Vagina (tissue), 2 donors: ENCODE measurements at regions not wholly inside any gene's neighbourhood (a gene's known extent, or its start where the extent isn't known, plus 50 kb on each side); places are given as distances from the start of the nearest gene placed in this dataset.
"Not testable (repeated sequence)": the region's sequence is repeated elsewhere in the genome, so short reads cannot be mapped to it uniquely, and the experiment has no call there.

ENCODE experiments used
- DNase-seq, 2 donors: peaks; one replicate each; pipeline ENCODE4 v3.0.0-alpha.2; 2017; ENCODE audit errors: extremely low spot score in 2 of 2
- H3K27ac ChIP-seq: fragments of 200-600 bp; sonication (generic); one replicate; pipeline ENCODE4 v1.5.1; 2019
- H3K27me3 ChIP-seq: fragments of 200-600 bp; sonication (generic); one replicate; pipeline ENCODE4 v1.5.1; 2019
- H3K36me3 ChIP-seq, 2 donors: fragments of 200-600 bp; sonication (generic); one replicate each; pipeline ENCODE4 v1.5.1; 2017 to 2019
- H3K4me1 ChIP-seq: fragments of 200-600 bp; sonication (generic); one replicate; pipeline ENCODE4 v1.5.1; 2019
- H3K4me3 ChIP-seq, 2 donors: fragments of 200-600 bp; sonication (generic); 1 replicate in 1 of 2; 2 replicates in 1 of 2; pipeline ENCODE4 v1.5.1; 2016 to 2019
- H3K9me3 ChIP-seq: fragments of 200-600 bp; sonication (generic); one replicate; pipeline ENCODE4 v1.5.1; 2019
- CTCF ChIP-seq, 3 experiments: fragments of 450-650 bp in 2 of 3; fragments of 200-600 bp in 1 of 3; sonication (generic) in 1 of 3; IDR thresholded peaks; one replicate each; pipeline ENCODE4 v1.5.1; 2017 to 2019; ENCODE audit warnings: antibody characterized with exemption in 3 of 3, mild to moderate bottlenecking in 2 of 3, moderate library complexity in 2 of 3
- POLR2A ChIP-seq, 2 donors: fragments of 450-650 bp; IDR thresholded peaks; one replicate each; pipeline ENCODE4 v1.6.1; 2017; ENCODE audit warnings: antibody characterized with exemption in 2 of 2, mild to moderate bottlenecking in 2 of 2, moderate library complexity in 2 of 2
- POLR2AphosphoS5 ChIP-seq, 2 donors: sonication (generic); formaldehyde crosslinking; IDR thresholded peaks; one replicate each; pipeline ENCODE4 v1.9.0; 2017; ENCODE audit warnings: antibody characterized with exemption in 2 of 2, mild to moderate bottlenecking in 2 of 2, low read depth in 1 of 2; ENCODE audit not compliant: insufficient read depth in 1 of 2
- intact Hi-C: fragments of 100-400 bp; cut with DNase I; formaldehyde crosslinking; loops from one replicate; pipeline ENCODE4 v1.15.1; 2023

DNA sequence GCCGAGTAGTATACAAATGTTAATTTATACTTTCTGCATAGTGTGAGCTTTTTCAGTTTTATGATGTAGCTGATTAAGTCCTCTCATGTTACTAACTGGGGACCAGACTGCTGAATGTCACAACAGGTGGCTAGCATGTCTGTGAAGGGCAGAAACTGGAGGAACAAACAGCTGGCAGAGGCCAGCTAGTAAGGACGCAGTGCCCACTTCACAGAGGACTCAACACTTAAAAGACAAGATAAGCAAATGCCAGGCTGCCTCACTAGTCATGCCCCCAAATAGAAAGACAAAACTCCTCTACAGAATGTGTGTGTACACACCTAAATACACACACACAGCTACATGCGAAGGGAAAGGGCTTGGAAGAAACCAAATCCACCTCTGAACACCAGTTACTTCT, 73.8 kb upstream of the ZNF678 start:
- intact Hi-C loops = no loop called here
- H3K36me3 ChIP-seq = no peaks in the 10 kb centered on the region
- no peak overlapping the region for H3K27ac ChIP-seq
- H3K4me3 ChIP-seq = no peak overlapping the region
- DNase-seq = no peak
- TF ChIP-seq CTCF (IDR thresholded peaks at IDR 0.05) = no peak
- no peaks in the 10 kb centered on the region for H3K27me3 ChIP-seq
- no peaks in the 10 kb centered on the region for H3K9me3 ChIP-seq
- no peaks in the 10 kb centered on the region for H3K4me1 ChIP-seq

DNA sequence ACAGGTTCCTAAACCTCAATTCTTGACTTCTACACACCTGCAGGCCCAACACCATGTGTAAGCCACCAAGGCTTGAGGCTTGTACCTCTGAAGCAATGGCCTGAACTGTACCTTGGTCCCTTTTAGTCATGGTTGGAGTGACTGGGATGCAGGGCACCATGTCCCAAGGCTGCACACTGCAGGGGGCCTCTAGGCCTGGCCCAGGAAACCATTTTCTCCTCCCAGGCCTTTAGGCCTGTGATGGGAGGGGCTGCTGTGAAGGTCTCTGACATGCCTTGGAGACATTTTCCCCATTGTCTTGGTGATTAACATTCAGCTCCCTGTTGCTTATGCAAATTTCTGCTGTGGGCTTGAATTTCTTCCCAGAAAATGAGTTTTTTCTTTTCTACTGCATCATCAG, 75.8 kb upstream of the ZNF678 start:
- no peak for DNase-seq
- Histone ChIP-seq H3K4me1 (no peaks in the 10 kb centered on the region), H3K27me3 (no peaks in the 10 kb centered on the region), H3K36me3 (no peaks in the 10 kb centered on the region), H3K9me3 (no peaks in the 10 kb centered on the region), H3K4me3 (no peak overlapping the region), H3K27ac (no peak overlapping the region)
- intact Hi-C loops = no loop called here
- TF ChIP-seq CTCF (IDR thresholded peaks at IDR 0.05) = no peak

GRCh38 chr1:227486559-227486958, 76.8 kb upstream of the ZNF678 start:
- H3K27me3 ChIP-seq = no peaks in the 10 kb centered on the region
- H3K36me3 ChIP-seq = no peaks in the 10 kb centered on the region
- no peaks in the 10 kb centered on the region for H3K9me3 ChIP-seq
- H3K4me1 ChIP-seq = no peaks in the 10 kb centered on the region
- intact Hi-C loops = no loop called here
- H3K4me3 ChIP-seq = no peak overlapping the region
- no peak for TF ChIP-seq POLR2AphosphoS5 (IDR thresholded peaks at IDR 0.05; ENCODE audit: insufficient read depth in 1 of 2, low read depth in 1 of 2)
- TF ChIP-seq CTCF (IDR thresholded peaks at IDR 0.05) = no peak
- no peak for TF ChIP-seq POLR2A (IDR thresholded peaks at IDR 0.05)
- DNase-seq = no peak
- H3K27ac ChIP-seq = no peak overlapping the region

- intact Hi-C loops = no loop called here
- TF ChIP-seq POLR2AphosphoS5 (IDR thresholded peaks at IDR 0.05; ENCODE audit: insufficient read depth in 1 of 2, low read depth in 1 of 2) (no peak), CTCF (IDR thresholded peaks at IDR 0.05) (no peak), POLR2A (IDR thresholded peaks at IDR 0.05) (no peak)
- H3K27me3 ChIP-seq = no peaks in the 10 kb centered on the region
Measured at GRCh38 chr1:227482023-227482299, 81.4 kb upstream of the ZNF678 start.

DNA sequence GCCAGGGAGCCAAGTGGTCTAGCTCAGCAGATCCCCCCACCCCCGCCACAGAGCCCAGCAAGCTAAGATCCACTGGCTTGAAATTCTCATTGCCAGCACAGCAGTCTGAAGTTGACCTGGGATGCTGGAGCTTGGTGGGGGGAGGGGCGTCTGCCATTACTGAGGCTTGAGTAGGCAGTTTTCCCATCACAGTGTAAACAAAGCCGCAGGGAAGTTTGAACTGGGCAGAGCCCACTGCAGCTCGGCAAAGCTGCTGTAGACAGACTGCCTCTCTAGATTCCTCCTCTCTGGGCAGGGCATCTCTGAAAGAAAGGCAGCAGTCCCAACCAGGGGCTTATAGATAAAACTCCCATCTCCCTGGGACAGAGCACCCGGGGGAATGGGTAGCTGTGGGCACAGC, 89.3 kb upstream of the ZNF678 start:
- H3K4me3 ChIP-seq, H3K27me3 ChIP-seq, H3K4me1 ChIP-seq, H3K27ac ChIP-seq, H3K36me3 ChIP-seq, intact Hi-C loops, DNase-seq, H3K9me3 ChIP-seq: not testable (repeated sequence)

More at GRCh38 chr1:227482023-227482299, 81.4 kb upstream of the ZNF678 start:
- Histone ChIP-seq H3K36me3 (no peaks in the 10 kb centered on the region), H3K4me3 (no peak overlapping the region), H3K4me1 (no peaks in the 10 kb centered on the region), H3K9me3 (no peaks in the 10 kb centered on the region), H3K27ac (no peak overlapping the region)
- DNase-seq = no peak

DNA sequence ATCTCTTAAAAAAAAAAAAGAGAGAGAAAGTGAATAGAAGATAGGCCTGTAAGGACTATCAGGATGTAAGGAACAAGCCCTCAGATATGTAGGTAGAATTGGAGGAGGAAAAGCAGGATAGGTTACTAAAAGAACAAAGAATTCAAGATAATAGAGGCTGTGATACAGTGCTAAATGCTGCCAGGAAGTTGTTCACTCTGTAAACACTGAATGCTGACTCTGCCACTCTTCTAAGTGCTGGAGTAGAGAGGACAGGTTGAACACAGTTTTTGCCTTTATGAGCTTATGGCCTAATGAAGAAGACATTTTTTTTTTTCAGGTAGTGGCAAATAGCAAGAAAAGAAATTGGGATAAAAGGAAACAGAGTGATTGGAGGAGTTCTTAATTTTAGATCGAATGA, 90.6 kb upstream of the ZNF678 start:
- intact Hi-C loops = no loop called here
- H3K36me3 ChIP-seq = no peaks in the 10 kb centered on the region
- H3K4me3 ChIP-seq = no peak overlapping the region
- no peaks in the 10 kb centered on the region for H3K27me3 ChIP-seq
- no peak for TF ChIP-seq POLR2A (IDR thresholded peaks at IDR 0.05)
- no peak for TF ChIP-seq CTCF (IDR thresholded peaks at IDR 0.05)
- no peak for TF ChIP-seq POLR2AphosphoS5 (IDR thresholded peaks at IDR 0.05; ENCODE audit: insufficient read depth in 1 of 2, low read depth in 1 of 2)
- H3K4me1 ChIP-seq = no peaks in the 10 kb centered on the region
- DNase-seq = no peak
- no peak overlapping the region for H3K27ac ChIP-seq
- no peaks in the 10 kb centered on the region for H3K9me3 ChIP-seq
